GM12865 (cell line): ENCODE measurements at regions not wholly inside any gene's neighbourhood (a gene's known extent, or its start where the extent isn't known, plus 50 kb on each side); places are given as distances from the start of the nearest gene placed in this dataset.
A peak's percentile ranks its signal among the peaks of the same experiment; 100 is the strongest.

Source experiments
- DNase-seq: peaks from one replicate; pipeline ENCODE4 v3.0.0; 2010; ENCODE audit warnings: low read depth
- H3K4me3 ChIP-seq: 2 replicates; pipeline ENCODE4 v1.5.1; 2011; ENCODE audit warnings: mild to moderate bottlenecking, low read depth, low read length, control low read depth
- TF ChIP-seq, protein P1 (sequence below): IDR thresholded peaks from 2 replicates; pipeline ENCODE4 v1.5.1; 2011; ENCODE audit warnings: low read length, control low read depth, low read depth, inconsistent platforms; ENCODE audit not compliant: insufficient read depth; ENCODE audit errors: missing control alignments

DNA sequence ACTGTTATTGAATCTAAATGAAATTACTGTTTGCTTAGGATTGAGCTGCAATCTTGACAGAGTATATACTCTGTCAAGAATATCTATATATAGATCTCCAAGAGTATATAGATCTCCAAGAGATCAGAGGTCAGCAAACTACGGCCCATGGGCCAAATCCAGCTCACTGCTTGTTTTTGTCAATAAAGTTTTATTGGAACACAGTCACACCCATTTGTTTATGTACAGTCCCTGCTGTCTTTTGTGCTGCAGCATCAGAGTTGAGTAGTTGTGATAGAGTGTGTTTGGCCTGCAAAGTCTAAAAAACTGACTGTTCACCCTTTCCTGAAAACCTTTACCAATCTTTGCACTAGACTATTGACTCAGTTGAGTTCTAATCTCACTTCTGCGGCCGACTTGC lies 66.3 kb upstream of the NPVF start:
- no peak overlapping the region for H3K4me3 ChIP-seq
- DNase-seq: no peak
- TF ChIP-seq, protein P1, sequence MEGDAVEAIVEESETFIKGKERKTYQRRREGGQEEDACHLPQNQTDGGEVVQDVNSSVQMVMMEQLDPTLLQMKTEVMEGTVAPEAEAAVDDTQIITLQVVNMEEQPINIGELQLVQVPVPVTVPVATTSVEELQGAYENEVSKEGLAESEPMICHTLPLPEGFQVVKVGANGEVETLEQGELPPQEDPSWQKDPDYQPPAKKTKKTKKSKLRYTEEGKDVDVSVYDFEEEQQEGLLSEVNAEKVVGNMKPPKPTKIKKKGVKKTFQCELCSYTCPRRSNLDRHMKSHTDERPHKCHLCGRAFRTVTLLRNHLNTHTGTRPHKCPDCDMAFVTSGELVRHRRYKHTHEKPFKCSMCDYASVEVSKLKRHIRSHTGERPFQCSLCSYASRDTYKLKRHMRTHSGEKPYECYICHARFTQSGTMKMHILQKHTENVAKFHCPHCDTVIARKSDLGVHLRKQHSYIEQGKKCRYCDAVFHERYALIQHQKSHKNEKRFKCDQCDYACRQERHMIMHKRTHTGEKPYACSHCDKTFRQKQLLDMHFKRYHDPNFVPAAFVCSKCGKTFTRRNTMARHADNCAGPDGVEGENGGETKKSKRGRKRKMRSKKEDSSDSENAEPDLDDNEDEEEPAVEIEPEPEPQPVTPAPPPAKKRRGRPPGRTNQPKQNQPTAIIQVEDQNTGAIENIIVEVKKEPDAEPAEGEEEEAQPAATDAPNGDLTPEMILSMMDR: no peak

DNA sequence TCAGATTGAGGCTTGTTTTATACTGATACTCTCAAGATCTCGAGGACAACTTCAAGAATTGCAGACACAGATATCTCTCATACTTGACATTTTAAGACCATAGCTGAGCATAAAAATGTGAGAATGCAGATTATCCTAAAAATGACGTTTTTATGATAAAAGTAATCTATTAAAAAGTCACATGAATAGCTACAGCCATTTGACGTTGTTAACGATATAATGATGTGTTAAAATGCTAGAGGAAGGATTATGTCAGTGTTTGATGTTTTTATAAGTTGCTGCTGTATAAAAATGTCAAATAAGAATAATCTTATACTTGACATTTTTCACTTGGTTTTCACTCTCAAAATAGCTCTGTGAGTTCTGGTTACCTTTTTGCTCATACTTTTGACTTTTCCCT lies 67.1 kb upstream of the NPVF start:
- H3K4me3 ChIP-seq: no peak overlapping the region
- DNase-seq: no peak
- TF ChIP-seq, protein P1: no peak

DNA sequence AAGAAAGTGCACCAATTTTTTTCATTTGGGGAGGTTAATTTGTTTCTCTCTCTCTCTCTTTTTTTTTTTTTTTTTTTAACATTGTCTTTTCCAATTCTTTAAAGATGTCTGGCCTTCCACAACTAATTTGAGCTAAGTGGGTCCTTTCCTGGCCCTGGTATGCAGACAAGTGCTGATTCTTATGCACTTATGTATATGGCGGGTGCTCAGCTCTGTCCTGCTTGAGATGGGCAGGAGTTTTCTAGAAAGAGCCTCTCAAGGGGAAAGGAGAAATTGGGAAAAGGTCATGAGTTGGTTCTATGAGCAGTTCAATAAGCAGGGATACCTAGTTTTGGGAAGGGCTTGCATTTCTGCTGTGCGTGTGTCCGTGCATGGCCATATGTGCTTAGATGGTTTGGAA lies 67.8 kb upstream of the NPVF start:
- DNase-seq: no peak
- TF ChIP-seq, protein P1: no peak
- H3K4me3 ChIP-seq: no peak overlapping the region

DNA sequence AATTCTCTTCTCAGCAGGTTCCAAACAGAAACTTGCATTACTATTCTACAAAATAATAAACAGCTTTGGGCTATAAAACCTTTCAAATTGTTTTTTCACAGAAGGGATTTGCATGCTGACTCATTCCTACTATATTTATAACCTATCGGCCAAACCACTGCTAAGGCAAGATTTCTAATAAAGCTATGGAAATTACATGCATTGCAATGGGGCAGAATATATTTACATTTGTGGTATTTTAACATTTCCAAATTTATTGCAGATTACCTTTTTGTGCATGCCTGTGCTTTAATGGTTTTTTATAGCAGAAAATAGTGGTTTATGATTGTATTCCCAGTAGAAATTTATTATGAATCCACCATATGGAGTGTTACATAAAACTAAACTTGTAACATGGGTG lies 69.0 kb upstream of the NPVF start:
- TF ChIP-seq, protein P1: no peak
- H3K4me3 ChIP-seq: no peak overlapping the region
- no peak for DNase-seq

DNA sequence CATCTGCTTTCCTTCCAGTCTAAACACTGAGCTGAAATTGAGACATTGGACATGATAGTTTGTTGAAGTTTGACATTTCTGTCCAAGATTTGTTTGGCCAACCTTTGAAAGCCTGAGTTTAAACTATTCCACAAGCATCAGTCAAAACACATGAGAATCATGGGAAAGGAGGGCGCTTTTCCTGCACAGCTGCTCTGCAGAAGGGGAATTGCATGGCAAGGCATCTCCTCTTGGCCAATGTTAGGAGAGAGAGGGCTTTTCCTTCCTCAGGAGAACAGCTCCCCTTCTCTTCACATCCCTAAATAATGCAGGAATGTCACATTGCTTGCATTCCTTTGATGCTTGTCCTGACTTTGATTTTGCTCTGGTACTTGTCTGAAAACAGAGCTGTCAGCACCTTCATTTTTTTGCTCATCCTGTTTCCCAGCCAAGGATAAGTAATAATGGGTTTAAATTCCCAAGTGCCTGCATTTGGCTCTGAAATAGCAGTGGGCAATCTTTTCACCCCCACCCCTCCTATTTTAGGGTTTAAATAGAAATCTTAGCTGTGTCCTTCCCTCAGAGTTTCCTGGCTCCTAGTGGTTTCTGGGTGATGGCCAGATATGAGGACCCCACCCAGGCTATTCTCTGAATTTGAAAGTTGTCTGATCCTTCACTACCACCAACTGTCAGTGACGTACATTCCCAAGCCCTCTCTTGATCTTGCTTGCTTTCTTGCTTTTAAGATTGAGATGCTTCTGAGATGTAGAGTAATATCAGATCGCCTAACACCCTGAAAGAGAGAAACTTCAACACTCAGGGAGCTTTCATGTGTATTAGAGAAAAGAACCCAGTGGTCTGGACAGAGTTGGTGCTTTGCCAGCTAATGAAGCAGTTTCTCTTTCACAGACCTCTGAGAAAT lies 75.2 kb upstream of the NPVF start:
- peak; percentile 38 for DNase-seq
- H3K4me3 ChIP-seq: no peak overlapping the region
- TF ChIP-seq, protein P1: no peak

DNA sequence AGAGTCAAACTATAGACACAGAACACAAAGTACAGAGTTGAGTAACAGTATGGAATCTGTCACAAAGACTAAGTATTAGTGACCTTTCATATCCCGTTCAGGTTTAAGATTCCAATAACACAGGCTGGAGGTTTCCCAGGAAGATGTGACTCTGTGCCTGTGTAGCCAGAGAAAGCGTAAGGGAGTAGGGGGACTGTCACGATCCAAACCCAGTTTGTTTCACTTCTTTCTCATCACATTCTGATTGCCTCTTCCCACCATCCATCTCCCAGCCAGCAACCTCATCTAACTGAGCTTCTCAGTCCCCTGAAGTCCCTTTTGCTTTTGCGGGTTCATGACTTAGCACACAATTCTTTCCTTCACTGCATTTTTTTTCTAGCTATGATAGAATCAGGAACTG lies 76.4 kb upstream of the NPVF start:
- TF ChIP-seq, protein P1: no peak
- H3K4me3 ChIP-seq: no peak overlapping the region
- no peak for DNase-seq

DNA sequence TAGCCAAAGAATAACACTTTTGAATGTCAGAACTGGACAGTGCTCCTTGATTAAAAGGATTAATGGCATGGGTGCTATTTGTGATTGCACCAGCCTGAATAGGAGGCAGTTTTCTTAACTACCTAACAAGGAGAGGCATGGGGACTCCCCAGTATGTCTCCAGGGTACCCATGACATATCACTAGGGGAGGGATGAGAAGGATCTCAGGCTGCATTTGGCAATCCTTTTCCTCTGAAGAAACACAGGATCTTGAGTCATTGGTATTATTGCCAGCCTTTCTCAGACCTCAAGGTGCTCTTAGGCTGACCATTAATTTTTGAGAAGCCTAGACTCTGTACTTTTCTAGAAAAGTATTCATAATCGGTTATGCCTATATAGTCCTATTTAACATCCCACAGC lies 77.5 kb upstream of the NPVF start:
- TF ChIP-seq, protein P1: no peak
- no peak for DNase-seq
- no peak overlapping the region for H3K4me3 ChIP-seq
